Caki2 (cell line): ENCODE measurements at regions not wholly inside any gene's neighbourhood (a gene's known extent, or its start where the extent isn't known, plus 50 kb on each side); places are given as distances from the start of the nearest gene placed in this dataset.
"Not testable (repeated sequence)": the region's sequence is repeated elsewhere in the genome, so short reads cannot be mapped to it uniquely, and the experiment has no call there.

Experiments
- DNase-seq: peaks from one replicate; pipeline ENCODE4 v3.0.0-alpha.2; 2015; ENCODE audit warnings: low read depth
- in situ Hi-C: cut with HindIII; loops from 2 replicates; pipeline ENCODE4 v1.10.0; 2016; ENCODE audit warnings: low sequenced_read_pairs, low pct_unique_long_range_greater_than_20kb, mixed read lengths

DNA sequence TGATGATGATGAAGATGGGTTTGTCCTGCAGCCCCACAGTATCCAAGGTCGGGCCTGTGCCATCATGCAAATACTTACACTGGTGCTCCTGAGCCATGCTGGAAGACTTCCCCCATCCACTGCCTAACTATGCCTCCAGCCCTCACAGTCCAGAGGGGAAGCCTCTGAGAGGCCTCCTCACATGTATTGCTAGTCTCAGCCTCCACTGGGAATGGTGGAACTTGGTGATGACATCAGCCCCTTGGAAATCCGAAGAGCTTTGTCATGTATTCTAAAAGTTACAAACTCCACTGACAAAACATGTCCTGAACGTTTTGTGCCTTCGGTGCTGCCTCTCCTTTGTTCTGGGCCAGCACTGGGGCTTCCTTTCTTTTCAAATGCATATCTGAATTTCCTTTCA is 61.1 kb upstream of the DMRTB1 start:
- DNase-seq: no peak
- in situ Hi-C loops: no loop called here

DNA sequence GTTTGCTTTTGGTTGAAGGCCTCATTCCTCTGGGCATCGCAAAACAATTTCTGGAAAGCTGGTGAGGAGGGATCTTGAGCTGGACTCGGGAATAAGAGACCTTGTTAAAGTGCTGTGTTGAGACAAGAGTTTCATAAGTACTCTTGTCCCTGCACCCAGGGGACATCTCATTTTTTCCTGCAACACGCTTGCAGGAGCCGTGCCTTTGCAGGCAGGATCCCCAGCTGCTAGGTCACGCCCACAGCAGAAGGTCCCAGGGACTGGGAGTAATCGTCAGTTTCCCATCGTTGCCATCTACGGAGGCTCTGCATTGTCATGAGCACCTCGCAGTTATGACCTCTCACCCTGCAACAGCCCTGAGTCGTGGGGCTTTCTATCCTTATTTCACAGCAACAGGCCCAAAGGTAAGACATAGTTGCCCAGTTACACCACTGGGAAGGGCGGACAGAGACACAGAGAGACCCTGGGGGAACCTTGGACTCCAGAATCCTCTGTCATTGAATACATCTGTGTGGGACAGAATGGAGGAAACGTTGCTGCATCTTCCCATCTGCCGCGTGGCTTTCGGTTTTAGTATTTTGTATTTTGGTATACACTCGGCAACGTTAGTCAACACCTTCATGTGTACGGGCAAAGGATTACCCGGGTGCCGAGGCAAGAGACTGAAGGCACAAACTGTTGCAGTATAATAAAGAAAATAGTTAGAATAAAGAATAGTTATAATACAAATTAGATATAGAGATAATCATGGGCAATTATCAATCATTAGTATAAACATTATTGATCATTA is 60.4 kb upstream of the DMRTB1 start:
- in situ Hi-C loops: no loop called here
- DNase-seq: no peak

DNA sequence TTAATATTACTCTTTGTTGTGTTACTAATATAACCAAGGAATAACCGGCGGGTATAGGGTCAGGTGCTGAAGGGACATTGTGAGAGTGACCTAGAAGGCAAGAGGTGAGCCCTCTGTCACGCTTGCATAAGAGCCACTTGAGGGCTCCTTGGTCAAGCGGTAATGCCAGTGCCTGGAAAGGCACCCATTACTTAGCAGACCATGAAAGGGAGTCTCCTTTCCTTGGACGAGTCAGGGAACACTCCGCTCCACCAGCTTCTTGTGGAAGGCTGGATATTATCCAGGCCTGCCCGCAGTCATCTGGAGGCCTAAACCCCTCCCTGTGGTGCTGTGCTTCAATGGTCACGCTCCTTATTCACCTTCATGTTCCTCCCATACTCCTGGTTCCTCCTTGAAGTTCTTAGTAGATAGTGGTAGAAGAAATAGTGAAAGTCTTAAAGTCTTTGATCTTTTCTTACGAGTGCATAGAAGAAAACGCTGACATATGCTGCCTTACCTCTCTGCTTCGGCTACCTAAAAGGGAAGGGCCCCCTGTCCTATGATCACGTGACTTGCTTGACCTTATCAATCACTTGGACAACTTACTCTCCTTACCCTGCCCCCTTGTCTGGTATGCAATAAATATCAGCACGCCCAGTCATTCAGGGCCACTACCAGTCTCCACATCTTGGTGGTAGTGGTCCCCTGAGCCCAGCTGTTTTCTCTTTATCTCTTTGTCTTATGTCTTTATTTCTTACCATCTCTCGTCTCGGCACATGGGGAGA is 59.6 kb upstream of the DMRTB1 start:
- in situ Hi-C loops: not testable (repeated sequence)

DNA sequence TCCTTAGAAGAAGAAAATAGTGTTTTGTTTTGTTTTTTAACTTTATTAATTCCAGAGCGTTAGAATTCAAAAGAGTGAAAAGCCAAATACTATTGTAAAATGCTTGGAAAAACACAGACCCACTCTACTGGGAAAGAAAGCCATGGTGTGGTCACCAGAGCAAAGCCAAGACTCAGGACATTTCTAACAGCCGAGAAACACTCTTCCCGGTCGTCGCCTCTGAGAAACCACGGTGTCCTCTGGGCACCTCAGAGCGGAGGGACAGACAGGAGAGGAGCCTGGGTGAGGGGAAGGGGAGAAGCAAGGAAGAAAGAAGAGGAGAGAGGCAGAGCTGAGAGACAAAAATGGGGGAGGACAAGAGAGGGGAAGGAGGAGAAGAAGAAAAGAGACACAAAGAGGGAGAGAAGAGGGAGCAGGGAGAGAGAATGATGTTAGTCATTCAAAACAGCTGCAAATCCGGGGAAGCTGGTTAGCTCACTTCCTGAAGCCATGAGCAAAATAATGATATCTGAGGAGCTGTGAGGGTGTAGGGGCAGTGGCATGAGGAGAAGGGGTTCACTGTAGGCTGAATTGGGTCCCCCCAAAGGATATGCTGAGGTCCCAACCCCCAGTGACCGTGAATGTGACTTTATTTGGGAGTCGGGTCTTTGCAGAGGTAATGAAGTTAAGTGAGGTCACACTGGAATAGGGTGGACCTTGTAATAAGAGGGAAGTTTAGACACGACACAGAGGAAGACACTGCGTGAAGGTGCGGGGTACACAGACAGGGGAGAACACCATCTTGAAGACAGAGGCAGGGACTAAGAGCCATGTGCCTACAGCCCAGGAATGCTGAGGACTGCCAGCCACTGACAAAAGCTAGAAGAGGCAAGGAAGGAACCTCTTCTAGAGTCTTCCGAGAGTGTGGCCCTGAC is 58.2 kb upstream of the DMRTB1 start:
- in situ Hi-C loops: no loop called here
- no peak for DNase-seq

More for the DNA sequence above, 59.6 kb upstream of the DMRTB1 start:
- DNase-seq: not testable (repeated sequence)

GRCh38 chr1:53401813-53402745 is 57.1 kb upstream of the DMRTB1 start:
- in situ Hi-C loops: no loop called here
- no peak for DNase-seq

DNA sequence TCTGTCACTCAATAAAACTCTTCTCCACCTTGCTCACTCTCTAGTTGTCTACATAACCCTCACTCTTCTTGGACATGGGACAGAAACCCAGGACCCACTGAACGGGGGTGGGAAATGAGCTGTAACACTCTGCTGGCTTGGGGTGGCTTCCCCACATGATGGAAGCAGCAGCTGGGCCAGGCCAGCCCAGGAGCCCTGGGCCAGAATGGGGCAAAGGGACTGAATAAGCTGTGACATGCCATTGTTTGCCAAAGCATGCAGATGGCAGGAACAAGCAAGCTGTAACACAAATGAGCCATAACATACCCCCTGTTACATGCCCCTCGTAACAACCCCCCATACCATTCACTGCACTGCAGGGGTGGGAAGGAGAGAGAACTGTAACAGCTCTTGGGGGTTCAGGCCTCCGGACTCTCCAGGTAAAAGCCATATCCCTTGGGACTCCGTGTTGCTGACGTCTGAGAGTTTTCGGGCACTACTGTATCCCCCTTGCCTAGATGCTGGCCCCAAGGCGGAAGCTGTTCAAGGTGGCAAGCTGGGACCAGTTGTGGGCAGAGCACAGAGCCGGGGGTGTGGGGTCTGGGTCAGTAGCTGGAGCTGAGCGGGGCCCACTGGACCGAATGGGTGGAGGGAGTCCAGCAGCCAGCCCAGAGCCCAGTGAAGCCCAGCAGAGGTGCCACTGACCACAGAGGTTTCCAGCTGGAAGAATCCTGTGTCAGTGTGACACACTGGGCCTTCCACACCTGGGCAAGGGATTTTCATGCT is 56.1 kb upstream of the DMRTB1 start:
- no peak for DNase-seq
- in situ Hi-C loops: no loop called here

DNA sequence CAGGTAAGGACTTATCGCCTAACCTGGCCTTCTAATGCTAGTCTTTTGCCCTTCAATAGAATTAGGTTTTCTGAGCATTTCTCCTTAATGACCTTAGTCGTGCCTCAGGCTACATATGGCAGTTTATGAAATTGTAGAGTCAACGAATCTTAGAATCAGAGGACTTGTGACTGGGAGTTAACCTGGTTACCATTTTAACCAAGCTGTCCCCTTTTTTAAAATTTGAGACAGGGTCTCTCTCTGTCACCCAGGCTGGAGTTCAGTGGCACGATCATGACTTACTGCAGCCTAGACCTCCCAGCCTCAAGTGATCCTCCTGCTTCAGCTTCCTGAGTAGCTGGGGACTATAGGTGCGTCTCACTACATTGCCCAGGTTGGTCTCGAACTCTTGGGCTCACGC is 53.5 kb upstream of the DMRTB1 start:
- in situ Hi-C loops: no loop called here
- no peak for DNase-seq

GRCh38 chr1:53406551-53407235 is 52.5 kb upstream of the DMRTB1 start:
- DNase-seq: no peak
- in situ Hi-C loops: no loop called here

- no peak for DNase-seq
- in situ Hi-C loops: no loop called here
Measured at GRCh38 chr1:53408013-53408754, 51.0 kb upstream of the DMRTB1 start.

DNA sequence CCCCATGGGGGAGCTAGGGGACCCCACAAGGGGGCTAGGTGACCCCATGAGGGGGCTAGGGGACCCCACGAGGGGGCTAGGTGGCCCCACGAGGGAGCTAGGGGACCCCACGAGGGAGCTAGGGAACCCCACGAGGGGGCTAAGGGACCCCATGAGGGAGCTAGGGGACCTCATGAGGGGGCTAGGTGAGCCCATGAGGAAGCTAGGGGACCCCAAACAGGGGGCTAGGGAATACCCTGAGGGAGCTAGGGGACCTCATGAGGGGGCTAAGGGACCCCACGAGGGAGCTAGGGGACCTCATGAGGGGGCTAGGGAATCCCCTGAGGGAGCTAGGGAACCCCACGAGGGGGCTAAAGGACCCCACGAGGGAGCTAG is 50.5 kb upstream of the DMRTB1 start:
- in situ Hi-C loops: no loop called here
- DNase-seq: no peak

DNA sequence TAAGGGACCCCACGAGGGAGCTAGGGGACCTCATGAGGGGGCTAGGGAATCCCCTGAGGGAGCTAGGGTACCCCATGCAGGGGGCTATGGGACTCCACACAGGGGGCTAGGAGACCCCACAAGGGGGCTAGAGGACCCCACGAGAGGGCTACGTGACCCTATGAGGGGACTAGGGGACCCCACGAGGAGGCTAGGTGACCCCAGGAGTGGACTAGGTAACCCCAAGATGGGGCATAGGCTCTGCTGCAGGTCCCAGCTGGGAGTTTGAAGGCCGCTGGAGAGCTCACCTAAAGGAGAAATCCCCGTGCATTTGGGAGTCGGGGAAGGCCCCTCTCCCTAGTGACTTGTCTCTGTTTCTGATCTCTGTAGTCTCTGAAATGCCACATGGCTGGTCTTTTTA is 50.0 kb upstream of the DMRTB1 start:
- in situ Hi-C loops: no loop called here
- no peak for DNase-seq
